ENCODE measurements at regions not wholly inside any gene's neighbourhood (a gene's known extent, or its start where the extent isn't known, plus 50 kb on each side); places are given as distances from the start of the nearest gene placed in this dataset.

DNA sequence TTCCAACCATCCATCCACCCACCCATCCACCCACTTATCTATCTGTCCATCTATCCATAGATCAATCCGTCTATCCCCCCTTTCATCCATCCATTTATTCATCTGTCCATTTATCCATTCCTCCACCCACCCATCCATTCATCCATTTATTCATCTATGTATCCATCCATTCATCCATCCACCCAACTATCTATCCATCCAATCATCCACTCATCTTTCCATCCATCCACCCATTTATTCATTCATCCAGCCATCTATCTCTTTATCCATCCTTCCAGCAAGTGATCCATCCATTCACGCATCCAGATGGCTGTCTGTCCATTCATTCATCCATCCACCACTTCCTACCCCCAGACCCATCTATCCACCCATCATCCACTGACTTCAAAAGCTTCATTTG is 84.0 kb upstream of the CD99 start:
- no peak for DNase-seq

DNA sequence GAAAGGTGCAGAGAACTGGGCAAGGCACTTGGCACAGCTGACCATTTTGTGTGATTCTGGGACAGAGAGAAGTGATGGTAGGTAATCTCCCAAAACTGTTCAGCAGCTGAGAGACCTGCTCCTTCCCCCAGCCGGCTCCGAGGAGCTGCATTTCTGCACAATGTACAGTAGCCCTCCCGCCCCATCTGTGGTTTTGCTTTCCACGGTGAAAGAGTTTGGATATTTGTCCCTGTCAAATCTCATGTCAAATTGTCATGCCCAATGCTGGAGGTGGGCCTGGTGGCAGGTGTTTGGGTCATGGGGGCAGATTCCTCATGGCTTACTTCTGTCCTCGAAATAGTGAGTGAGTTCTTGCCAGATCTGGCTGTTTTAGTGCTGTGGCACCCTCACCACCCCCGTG is 90.5 kb upstream of the CD99 start:
- DNase-seq, result no peak

DNA sequence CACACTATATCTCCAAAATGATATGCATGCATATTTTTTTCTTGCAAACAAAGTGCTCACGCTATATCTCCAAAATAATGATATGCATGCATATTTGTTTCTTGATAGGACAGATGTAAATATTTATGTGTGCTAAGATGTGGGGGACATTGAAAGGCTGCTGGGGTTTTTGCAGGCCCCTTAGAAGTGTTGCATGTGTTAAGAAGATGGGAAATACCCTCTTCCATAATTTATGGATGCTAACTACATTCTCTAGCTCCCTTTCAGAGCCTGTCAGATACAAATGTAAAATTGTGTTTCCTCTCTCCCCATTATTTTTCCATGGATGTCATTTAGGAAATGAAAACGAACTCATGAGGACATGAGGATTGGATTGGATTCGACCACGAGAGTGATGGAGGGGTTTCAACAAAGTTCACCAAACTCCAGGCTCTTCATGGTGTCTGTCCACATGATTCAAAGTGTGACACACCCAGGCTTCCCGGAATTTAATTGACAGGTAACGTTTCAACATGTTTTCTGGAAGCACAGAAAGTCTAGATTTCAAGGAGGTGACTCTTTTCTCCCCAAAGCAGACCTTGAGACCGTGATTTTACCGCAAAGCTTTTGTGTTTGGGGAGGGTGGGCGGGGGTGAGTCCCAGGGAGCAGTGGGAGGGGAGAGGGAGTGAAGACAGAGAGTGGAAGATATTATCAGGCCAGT is 94.4 kb upstream of the CD99 start:
- no peak for DNase-seq

DNA sequence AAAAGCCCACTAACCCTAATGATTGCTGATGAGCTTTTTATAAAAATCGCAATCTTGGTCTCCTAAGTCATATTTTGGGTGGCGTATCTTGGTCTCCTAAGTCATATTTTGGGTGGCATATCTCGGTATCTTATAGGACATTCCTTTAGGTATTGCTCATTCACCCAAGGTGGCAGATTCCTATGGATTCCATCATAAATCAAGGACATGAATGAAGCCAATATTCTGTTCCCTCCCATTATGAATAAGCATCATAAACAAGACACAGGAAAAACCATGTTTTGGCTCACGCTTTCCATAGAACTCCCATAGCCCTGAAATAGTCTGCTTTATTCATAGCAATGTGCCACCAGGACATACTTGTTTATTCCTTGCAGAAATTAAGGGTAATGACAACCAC is 95.0 kb upstream of the CD99 start:
- DNase-seq, result no peak

DNA sequence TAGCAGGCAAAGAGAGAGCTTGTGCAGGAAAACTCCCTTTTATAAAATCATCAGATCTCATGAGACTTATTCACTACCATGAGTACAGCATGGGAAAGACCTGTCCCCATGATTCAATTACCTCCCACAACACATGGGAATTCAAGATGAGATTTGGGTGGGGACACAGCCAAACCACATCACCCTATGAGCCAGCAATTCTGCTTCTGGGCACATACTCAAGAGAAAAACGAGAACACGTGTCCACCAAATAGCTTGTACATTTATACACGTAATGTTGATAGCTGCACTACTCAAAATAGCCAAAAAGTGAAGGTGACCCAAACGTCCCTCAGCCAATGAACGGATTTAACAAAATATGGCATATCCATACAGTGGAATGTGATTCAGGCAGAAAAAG is 94.5 kb upstream of the DHRSX start:
- DNase-seq, result no peak

DNA sequence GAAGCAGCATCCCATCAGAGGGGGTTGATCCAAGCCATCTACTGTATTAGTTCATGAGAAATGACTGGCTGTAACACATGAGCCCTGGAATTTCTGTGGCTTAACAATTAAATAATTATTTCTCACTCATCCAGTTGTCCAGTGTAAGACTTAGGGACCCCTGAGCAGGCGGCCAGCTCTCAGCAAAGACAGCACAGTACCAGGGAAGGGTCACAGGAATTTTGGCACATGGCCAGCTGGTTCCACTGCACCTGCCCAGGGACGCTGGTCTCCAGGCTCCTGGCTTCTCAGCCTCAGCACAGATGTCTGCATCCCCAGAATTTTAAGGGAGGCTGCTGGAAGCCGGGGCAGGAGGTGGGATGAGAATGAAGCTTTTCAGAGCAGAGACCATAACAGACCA is 93.7 kb upstream of the DHRSX start:
- no peak for DNase-seq

DNA sequence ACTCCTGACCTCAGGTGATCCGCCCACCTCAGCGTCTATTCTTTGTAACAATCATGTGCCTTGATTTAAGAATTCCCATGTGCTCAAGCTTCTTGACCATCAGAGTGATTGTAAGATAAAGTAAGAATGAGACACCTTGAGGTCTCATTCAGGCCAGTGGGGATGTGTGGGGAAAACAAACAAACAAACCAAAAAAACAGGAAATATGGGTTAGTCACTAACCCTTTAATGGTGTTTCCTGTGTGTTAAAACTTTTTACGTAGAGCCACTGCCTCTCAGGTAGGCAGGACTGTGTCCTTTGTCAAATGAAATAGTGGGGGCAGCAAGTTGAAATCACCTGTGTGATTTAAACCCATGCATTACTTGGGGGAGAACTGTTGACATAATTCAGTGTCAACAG is 91.5 kb upstream of the DHRSX start:
- no peak for DNase-seq

DNA sequence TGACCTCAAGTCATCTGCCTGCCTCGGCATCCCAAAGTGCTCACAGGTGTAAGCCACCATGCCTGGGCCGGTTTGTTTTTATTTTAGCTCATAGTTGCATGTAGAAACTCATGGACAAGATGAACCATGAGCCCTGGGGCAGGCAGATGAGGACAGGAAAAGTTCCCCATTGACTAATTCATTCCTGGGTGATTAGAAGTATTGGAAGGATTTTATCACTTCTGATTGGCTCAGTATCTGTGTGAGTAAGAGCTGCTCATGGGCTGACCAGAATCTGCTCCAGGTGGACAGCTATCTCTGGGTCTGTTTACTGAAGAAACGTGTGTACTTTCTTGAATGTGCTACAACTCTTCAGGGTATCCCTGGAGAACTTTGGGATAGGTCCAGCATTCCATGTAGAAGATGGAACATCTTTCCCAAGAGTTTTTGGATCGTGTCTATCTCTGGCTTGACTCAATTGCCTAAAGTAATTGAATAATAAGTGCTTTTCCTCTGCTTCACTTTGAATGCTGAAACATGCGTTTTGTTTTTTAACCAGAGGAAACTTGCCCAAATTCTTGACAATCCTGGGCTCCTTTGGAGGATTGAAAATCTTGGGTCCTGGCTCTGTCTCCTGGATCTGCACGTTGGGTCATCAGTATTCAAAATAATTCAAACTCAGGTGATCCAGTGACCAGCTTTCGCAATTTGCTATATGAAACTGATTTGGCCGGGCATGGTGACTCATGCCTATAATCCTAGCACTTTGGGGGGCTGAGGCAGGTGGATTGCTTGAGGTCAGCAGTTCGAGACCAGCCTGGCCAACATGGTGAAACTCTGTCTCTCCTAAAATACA is 88.6 kb upstream of the DHRSX start:
- DNase-seq, result no peak

DNA sequence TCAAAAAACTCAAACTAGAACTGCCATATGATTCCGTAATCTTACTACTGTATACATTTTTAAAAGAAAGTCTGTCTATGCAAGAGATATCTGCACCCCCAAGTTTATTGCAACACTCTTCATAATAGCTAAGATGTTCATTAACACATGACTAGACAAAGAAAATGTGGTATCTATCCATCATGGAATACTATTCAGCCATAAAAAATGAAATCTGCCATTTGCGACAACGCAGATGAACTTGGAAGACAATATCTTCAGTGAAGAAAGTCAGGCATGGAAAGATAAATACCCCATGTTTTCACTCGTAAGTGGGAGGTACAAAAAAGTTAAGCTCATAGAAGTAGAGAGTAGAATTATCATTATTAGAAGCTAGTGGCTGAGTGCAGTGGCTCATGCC is 87.3 kb upstream of the DHRSX start:
- no peak for DNase-seq

DNA sequence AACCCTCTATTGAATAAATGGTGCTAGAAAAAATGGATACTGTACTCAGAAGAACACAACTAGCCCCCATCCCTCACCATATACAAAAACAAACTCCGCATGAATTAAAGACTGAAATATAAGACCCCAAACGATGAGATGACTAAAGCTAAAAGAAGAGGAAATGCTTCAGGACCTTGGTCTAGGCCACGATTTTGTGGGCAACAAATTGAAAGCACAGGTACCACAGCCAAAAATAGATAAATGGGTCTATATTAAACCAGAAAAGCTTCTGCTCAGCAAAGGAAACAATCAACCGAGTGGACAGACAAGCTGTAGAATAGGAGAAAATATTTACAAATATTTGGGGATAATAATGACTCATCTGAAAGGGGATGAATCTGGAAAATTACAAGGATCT is 86.4 kb upstream of the DHRSX start:
- no peak for DNase-seq

DNA sequence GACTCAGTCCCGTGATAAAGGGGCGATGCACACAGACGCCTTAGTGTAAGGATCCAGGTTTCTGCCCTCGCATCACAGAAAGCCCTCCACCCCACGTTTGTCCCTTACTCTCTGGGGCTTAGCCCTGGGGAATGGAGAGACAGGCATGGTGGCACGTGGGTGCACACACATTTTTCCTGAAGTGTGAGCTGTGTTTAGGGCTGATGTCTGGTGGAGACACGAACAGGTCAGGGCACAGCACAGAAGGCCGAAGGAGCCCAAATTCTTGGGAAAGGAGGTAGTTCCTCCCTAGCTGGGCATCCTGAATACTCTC is 84.3 kb upstream of the DHRSX start:
- DNase-seq, result no peak

DNA sequence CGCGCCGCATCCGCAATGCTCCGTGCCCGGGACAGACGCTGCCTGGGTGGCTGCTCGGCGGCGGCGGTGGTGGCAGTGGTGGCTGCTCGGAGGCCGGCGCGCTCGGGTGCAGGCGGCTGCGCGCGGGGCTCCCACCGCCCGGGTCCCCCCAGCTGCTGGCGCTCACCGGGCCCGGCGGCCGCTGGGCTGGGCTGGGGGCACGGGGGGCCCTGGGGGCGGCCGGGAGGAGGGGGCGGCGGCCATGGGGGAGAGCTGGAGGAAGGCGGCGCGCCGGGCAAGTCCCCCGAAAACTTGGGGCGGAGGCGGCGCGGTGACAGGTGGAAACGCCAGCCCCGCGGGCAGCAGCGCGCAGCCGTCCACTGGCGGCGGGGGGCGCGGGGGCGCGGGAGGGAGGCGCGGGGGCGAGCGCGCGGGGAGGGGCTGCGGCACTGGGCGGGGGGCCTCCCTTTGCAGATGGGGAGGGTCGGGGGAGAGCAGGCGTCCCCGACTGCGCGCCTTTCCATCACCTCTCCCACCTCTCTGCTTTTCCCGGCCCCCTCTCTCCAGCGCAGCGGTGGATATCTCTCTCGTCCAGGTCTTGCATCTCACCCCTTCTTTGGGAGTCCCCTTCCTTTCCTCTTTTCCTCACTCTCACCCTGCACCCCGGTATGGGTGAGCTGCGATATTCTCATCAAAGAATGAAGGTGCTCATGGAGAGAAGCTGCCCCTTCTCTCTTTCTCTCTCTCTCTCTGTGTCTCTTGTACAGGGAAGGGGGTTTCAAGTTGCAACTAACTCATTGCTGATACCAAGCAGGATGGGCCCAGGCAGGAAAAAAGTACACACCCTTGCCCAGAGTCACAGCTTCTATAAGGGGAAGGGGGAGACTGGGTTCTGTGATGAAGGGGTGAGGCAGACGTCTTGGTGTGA is 83.7 kb upstream of the DHRSX start:
- no peak for DNase-seq

DNA sequence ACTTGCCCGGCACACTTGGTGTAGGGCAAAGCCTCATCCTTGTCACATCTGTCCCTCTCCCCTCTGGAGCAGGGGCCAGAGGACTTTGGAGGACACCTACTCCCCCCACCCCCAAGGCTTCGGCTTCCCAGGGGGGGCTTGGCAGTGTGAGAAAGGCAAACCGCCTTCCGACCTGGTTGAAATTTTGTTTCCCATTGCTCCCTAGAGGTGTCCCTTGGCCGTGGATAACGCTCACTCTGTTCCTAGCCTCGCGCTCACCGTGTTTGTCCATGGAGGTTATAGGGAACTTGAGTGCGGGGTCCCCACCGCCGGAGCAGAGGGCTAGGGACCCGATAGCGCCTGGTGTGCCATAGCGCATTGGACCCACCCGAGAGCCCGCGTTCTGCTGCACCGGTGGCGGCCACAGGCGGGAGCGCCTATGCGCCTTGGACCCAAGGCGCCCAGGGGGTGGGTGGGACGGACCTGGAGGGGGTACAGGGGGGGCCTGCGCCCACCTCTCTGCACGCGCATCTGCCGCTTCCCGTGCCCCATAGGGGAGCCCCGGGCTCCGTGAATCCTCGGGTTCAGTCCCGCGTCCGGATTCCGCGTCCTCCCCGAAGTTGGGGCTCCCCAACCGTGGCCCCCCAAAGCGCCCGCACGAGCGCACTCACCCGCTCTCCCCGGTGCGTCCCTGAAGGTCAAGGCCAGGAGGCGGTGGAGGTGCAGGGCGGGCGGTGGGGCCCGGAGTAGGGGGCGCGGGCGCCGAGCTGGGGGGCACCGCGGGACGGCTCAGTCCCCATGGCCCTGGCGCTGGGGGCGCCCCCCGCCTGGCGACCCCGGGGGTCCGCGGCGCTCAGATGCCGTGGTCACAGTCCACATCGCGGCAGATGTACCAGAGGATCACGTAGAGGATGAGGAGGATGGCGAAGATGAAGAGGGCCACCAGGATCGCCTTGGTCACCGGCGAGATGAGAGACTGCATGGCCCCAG is 82.7 kb upstream of the DHRSX start:
- DNase-seq, result no peak

DNA sequence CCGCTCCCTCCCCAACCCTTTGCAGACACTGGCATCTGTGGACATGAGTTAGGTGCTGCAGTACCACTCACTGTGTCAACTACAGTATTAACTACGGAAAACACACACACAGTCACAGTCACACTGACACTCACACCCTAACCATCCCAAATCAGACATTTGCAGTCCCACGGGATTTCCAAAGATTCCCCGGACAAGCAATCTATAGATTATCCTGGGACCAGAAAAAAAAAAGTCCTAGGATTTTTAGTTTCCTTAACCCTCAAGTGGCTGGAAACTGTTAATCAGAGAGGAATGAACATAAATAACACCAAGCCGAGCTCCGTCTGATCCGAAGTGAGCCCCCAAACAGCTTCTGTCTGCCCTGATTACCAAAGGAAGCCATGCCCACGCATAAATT is 81.9 kb upstream of the DHRSX start:
- no peak for DNase-seq

DNA sequence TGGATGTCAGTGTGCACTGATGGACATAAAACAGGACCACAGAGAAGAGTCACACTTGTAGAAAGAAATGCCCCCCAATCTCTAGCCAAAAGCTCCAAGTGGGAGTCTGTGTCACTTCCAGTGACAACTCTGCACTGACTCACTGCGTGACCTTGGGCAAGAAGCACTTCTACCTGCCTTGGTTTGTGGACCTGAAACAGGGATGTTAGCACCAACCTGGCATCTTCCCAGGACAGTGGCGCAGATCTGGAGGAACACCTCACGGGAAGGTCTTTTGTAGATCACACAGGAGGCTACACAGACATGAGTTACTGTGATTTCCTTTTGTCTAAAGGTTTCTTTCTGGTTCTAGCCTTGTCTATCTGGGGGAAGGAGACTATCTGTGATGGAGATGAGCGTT is 80.5 kb upstream of the DHRSX start:
- no peak for DNase-seq

DNA sequence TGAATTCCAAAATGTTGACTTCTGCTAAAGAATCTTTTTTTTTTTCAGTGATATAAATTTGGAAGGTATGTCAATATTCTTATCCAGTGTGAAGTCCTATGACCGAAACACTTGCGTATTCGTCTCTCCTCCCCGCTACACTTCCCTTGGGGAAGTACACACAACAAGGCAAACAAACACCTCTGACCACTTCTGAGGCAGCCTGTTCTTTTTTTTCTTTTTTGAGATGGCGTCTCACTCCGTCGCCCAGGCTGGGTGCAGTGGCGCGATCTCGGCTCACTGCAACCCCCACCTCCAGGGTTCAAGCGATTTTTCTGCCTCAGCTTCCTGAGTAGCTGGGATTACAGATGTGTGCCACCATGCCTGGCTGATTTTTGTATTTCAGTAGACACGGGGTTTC is 78.1 kb upstream of the DHRSX start:
- DNase-seq, result no peak

DNA sequence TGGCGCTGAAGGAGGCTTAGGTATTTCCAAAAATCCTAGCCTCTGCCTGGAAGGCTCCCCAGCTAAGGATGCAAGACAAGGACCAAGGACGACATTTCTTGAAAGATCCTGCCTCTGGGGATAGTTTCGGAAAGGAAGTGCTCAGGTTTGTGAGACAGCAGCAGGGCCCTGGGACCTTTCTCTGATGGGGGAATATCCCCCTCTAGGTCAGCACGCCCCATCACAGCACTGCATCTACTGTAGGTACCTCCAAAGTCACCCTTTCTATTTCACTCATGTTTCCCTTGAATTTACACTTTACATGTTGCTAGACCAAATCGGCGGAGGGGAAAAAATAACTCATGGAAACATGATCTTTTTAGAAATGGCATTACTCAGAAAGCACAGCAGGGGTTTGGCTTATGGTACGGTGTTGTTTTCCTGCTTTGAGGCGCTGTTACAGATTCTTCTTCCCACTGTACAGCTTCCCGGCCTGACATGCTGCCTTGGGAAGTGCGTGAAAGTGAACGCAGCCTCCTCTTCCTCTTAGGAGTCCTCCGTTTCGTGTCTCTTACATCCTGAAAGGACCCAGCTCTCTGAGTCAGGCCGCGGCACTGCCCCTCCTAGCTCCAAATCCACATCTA is 77.2 kb upstream of the DHRSX start:
- no peak for DNase-seq

DNA sequence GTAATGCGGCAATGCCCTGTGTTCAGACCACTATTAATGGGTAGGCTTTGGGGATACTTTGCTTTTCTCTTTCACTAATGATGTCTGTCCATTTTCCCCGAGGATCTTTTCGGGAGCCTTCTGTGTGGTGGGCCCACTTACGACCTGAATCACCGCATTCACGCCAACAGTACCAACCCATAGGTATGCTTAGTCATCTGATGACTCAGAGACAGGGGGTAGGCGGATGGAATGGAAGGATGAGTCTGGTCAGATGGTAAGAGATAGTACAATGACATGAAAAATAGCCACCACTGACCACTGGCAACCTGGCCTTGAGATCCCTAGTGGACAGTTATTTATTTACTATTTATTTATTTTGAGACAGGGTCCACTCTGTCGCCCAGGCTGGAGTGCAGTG is 76.0 kb upstream of the DHRSX start:
- DNase-seq, result no peak

DNA sequence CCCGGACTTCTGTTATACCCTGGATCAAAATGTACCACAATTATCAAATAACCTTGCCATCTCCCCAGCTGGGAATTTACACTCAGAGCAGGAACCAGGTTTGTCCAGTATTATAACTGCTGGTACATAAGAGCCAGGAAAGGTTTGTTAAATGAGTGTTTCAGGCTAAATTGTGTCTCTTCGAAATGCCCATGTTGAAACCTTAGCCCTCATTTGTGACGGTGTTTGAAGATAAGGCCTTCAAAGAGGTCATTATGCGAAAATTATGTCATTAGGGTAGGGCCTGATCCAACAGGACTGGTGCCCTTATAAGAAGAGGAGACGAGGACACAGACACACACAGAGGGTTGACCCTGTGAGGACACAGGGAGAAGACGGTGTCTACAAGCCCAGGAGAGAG is 73.5 kb upstream of the DHRSX start:
- DNase-seq, result no peak

DNA sequence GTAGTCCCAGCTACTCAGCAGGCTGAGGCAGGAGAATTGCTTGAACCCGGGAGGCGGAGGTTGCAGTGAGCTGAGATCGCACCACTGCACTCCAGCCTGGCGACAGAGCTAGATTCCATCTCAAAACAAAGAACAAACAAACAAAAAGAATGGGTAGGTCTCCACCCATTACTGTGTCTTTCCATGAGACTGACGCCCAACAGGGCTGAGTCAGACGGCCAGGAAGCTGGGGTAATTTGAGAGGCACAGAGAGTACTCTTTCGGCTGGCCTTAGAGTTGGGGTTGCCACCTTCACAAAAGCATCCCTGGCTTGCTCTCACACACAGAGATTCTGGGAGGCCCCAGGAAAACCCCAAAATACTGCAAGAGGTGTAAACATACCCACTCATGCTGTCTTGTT is 72.0 kb upstream of the DHRSX start:
- no peak for DNase-seq

DNA sequence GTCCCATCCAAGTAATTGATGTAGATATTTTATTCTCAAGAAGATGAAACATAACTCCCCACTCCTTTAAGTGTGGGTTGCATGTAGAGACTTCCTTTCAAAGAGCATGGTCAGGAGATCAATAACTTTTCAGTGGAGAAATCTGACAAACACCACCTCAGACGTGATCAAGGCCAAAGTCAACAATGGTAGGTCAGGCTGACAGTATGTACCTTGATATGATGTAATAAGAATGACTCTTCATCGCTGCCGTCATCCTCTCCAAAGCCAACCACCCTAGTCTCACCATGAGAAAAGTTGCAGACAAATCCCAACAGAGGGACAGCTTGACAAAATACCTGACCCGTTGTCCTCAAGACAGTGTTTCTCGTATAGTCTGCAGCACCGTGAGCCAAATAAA is 67.3 kb upstream of the DHRSX start:
- DNase-seq, result no peak

DNA sequence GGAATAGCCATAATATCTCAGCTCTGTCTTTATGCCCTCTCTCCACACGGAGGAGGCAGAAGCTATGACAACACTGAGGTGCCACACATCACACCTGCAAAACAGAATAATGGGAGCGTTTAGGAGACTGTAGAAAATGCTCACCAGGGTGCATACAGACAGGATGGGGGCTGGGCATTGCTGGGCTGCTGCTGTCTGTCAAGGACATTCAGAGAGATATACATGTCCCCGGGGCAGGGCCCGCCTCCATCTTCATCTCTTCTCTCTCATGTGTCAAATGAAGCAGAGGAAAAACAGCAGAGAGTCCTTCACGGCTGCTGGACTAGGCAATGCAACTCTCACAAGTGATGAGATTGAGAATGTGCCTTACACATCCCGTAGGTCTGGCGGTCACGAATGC is 65.3 kb upstream of the DHRSX start:
- no peak for DNase-seq
